Activated CD4-positive, alpha-beta T cell treated with anti-CD3 and anti-CD28 coated beads for 36 hours (primary cell): ENCODE measurements at regions not wholly inside any gene's neighbourhood (a gene's known extent, or its start where the extent isn't known, plus 50 kb on each side); places are given as distances from the start of the nearest gene placed in this dataset.

Source experiments
- ATAC-seq: fragments of 200-7000 bp; cut with Tn5 transposase; one replicate; pipeline ENCODE4 v1.10.0; 2021; ENCODE audit warnings: mild to moderate bottlenecking, moderate library complexity
- CTCF ChIA-PET: fragments of 350-600 bp; sonication (Branson Sonifier 250); formaldehyde crosslinking; loops from one replicate; lab custom pipeline; 2021; ENCODE audit warnings: antibody characterized with exemption; lab: Charles Lee
- POLR2A ChIA-PET: fragments of 350-600 bp; sonication (Branson Sonifier 250); formaldehyde crosslinking; loops from one replicate; lab custom pipeline; 2021; ENCODE audit warnings: antibody characterized with exemption, inconsistent platforms; lab: Charles Lee
- DNase-seq: peaks from one replicate; pipeline ENCODE4 v3.0.0-alpha.2; 2020
- H3K27ac Mint-ChIP-seq: one replicate; pipeline ENCODE4 v1.8.0; 2021; ENCODE audit warnings: mixed read lengths
- H3K27me3 Mint-ChIP-seq: one replicate; pipeline ENCODE4 v1.8.0; 2021; ENCODE audit warnings: mixed read lengths
- H3K36me3 Mint-ChIP-seq: one replicate; pipeline ENCODE4 v1.8.0; 2021; ENCODE audit warnings: low read depth, mixed read lengths
- H3K4me1 Mint-ChIP-seq: one replicate; pipeline ENCODE4 v1.8.0; 2021; ENCODE audit warnings: mixed read lengths
- H3K4me3 Mint-ChIP-seq: one replicate; pipeline ENCODE4 v1.8.0; 2021; ENCODE audit warnings: mild to moderate bottlenecking, moderate library complexity, mixed read lengths
- H3K9me3 Mint-ChIP-seq: one replicate; pipeline ENCODE4 v1.8.0; 2021; ENCODE audit warnings: low read depth, mixed read lengths
- intact Hi-C, 2 experiments: fragments of 100-400 bp; cut with DNase I in 1 of 2; cut with micrococcal nuclease in 1 of 2; formaldehyde crosslinking; loops; one replicate each; pipeline versions ENCODE4 v1.14.2 to v1.15.1; 2022 to 2024; cut with DNase I, micrococcal nuclease

- ATAC-seq (no peak), DNase-seq (no peak)
- CTCF ChIA-PET, result interaction anchor here (1.0 kb wide), 1 partner anchor 21 kb away, joined by 3 read pairs; no protein-coding TSS in a partner anchor
- Mint-ChIP-seq H3K4me1 (peaks cover 3% of the 10 kb centered on the region), H3K9me3 (no peaks in the 10 kb centered on the region), H3K27ac (no peak overlapping the region), H3K36me3 (no peaks in the 10 kb centered on the region), H3K4me3 (no peak overlapping the region), H3K27me3 (peaks cover 30% of the 10 kb centered on the region)
- intact Hi-C loops, result no loop called here
- POLR2A ChIA-PET, result no interaction called here
Observed at GRCh38 chr5:73395256-73395655, 53.3 kb downstream of the FOXD1 start.

- ATAC-seq, result no peak
- Mint-ChIP-seq H3K36me3 (no peaks in the 10 kb centered on the region), H3K27ac (no peak overlapping the region), H3K4me1 (peaks cover 3% of the 10 kb centered on the region), H3K9me3 (no peaks in the 10 kb centered on the region), H3K4me3 (no peak overlapping the region), H3K27me3 (peaks cover 30% of the 10 kb centered on the region)
- intact Hi-C loops, result no loop called here
- no peak for DNase-seq
- ChIA-PET CTCF (interaction anchor here (0.8 to 1.0 kb wide), 2 partner anchors 12 to 22 kb away, joined by 3 read pairs; no protein-coding TSS in a partner anchor), POLR2A (no interaction called here)
Observed at GRCh38 chr5:73394610-73395009, 54.0 kb downstream of the FOXD1 start.

- Mint-ChIP-seq H3K4me3 (no peak overlapping the region), H3K27me3 (peaks cover 30% of the 10 kb centered on the region), H3K36me3 (no peaks in the 10 kb centered on the region), H3K27ac (no peak overlapping the region), H3K9me3 (no peaks in the 10 kb centered on the region), H3K4me1 (peaks cover 3% of the 10 kb centered on the region)
- no peak for DNase-seq
- intact Hi-C loops, result no loop called here
- ChIA-PET POLR2A (no interaction called here), CTCF (interaction anchor here (0.8 to 1.0 kb wide), 2 partner anchors 13 to 23 kb away, joined by 3 read pairs; no protein-coding TSS in a partner anchor)
- no peak for ATAC-seq
Observed at GRCh38 chr5:73393611-73394489, 54.7 kb downstream of the FOXD1 start.

DNA sequence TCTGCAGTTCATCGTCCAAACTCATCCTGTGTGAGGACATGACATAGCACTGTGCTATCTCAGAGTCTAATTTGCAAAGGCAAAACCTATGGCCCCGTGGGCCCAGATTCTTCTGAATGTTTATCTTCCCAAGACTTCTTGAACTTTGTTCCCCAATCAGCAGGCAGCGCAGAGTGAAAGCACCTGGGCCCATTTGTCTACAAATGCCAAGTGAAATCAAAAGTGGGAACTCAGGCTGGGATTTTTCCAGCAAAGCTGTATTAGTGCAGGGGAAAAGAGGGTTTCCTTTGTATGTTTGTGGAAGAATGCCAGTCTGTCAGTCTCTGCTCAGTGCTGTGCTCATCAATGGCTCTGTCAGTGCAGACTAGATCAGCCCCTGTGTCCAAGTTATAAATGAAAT lies 55.8 kb downstream of the FOXD1 start:
- ATAC-seq (no peak), DNase-seq (no peak)
- intact Hi-C loops, result no loop called here
- ChIA-PET POLR2A (no interaction called here), CTCF (interaction anchor here (0.6 kb wide), 1 partner anchor 107 kb away, joined by 3 read pairs; no protein-coding TSS in a partner anchor)
- H3K27ac Mint-ChIP-seq, result no peak overlapping the region
- no peaks in the 10 kb centered on the region for H3K9me3 Mint-ChIP-seq
- H3K36me3 Mint-ChIP-seq, result no peaks in the 10 kb centered on the region
- H3K4me1 Mint-ChIP-seq, result peaks cover 11% of the 10 kb centered on the region
- no peak overlapping the region for H3K4me3 Mint-ChIP-seq
- peaks cover 27% of the 10 kb centered on the region for H3K27me3 Mint-ChIP-seq

- Mint-ChIP-seq H3K9me3 (no peaks in the 10 kb centered on the region), H3K27me3 (peaks cover 19% of the 10 kb centered on the region), H3K4me3 (no peak overlapping the region), H3K27ac (no peak overlapping the region), H3K36me3 (no peaks in the 10 kb centered on the region), H3K4me1 (peaks cover 21% of the 10 kb centered on the region)
- DNase-seq (no peak), ATAC-seq (no peak)
- intact Hi-C loops, result no loop called here
- ChIA-PET POLR2A (no interaction called here), CTCF (interaction anchor here (0.7 kb wide), 1 partner anchor 15 kb away, joined by 4 read pairs; no protein-coding TSS in a partner anchor)
Observed at GRCh38 chr5:73391441-73391881, 57.1 kb downstream of the FOXD1 start.

DNA sequence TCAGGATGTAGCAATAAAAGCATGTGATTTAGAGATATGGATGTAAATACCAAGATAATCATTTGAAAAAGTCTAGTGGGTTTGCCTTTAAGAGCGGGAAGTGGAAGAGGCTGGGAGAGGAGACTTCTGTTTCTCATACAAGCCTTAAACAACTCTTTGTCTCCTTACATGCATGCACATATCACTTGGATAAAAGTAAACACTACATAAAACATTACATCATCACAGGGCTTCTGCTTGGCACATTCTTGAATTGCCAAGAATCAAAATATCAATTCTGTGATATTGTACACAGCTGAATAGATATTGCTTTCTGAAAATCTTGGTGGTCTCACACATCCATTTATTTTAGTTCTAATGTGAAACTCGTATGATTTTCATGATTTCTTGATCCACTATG lies 57.6 kb downstream of the FOXD1 start:
- H3K36me3 Mint-ChIP-seq, result no peaks in the 10 kb centered on the region
- no peak overlapping the region for H3K27ac Mint-ChIP-seq
- DNase-seq (no peak), ATAC-seq (no peak)
- H3K9me3 Mint-ChIP-seq, result no peaks in the 10 kb centered on the region
- no peak overlapping the region for H3K4me3 Mint-ChIP-seq
- intact Hi-C loops, result no loop called here
- CTCF ChIA-PET, result no interaction called here
- POLR2A ChIA-PET, result no interaction called here
- peaks cover 22% of the 10 kb centered on the region for H3K4me1 Mint-ChIP-seq
- H3K27me3 Mint-ChIP-seq, result peaks cover 17% of the 10 kb centered on the region

GRCh38 chr5:73388740-73389139 lies 59.8 kb downstream of the FOXD1 start:
- POLR2A ChIA-PET, result no interaction called here
- H3K4me3 Mint-ChIP-seq, result no peak overlapping the region
- intact Hi-C loops, result no loop called here
- peaks cover 22% of the 10 kb centered on the region for H3K4me1 Mint-ChIP-seq
- CTCF ChIA-PET, result no interaction called here
- H3K36me3 Mint-ChIP-seq, result peaks cover 2% of the 10 kb centered on the region
- peaks cover 5% of the 10 kb centered on the region for H3K9me3 Mint-ChIP-seq
- ATAC-seq (no peak), DNase-seq (no peak)
- no peak overlapping the region for H3K27ac Mint-ChIP-seq
- H3K27me3 Mint-ChIP-seq, result peaks cover 20% of the 10 kb centered on the region

- DNase-seq, result no peak
- Mint-ChIP-seq H3K27ac (no peak overlapping the region), H3K4me1 (peaks cover 22% of the 10 kb centered on the region), H3K27me3 (peaks cover 24% of the 10 kb centered on the region), H3K4me3 (no peak overlapping the region), H3K9me3 (peaks cover 6% of the 10 kb centered on the region), H3K36me3 (peaks cover 2% of the 10 kb centered on the region)
- no peak for ATAC-seq
- intact Hi-C loops, result no loop called here
- CTCF ChIA-PET, result interaction anchor here (0.5 kb wide), 1 partner anchor 1189 kb away, joined by 4 read pairs; no protein-coding TSS in a partner anchor
- POLR2A ChIA-PET, result no interaction called here
Observed at GRCh38 chr5:73388306-73388684, 60.3 kb downstream of the FOXD1 start.

DNA sequence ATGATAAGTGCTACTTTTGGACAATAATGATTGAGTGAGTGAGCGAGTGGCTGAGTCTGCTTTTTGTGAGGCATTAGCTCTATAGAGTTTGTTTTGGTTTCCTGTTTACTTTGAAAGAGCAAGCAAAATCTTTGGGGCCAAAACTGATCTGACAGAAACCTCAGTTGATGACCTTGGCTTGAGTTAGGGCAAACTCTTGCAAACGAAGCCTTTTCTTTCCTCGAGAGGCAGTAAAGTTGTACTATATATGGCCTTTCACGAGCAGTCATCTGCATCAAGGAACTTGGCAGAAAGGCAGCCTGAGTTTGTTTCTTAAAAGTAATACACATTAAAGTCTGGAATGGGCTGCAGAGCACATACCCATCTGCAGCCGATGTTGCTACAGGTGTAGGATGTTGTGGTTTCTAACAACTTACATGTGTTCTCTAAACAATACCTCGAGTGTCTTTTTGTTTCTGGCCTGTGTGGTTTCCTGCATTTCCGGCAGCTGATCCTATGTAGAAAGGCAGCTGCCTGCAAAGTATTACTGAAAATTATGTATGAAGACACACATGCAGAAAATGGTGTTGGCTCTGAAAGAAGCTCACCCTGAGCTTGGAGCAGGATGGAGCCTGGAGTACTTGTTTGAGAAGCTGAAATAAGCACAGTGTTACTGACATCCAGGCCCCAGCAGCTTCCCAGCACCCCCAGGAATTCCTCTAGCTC lies 60.8 kb downstream of the FOXD1 start:
- Mint-ChIP-seq H3K4me3 (no peak overlapping the region), H3K36me3 (peaks cover 2% of the 10 kb centered on the region), H3K9me3 (peaks cover 6% of the 10 kb centered on the region), H3K27me3 (peaks cover 30% of the 10 kb centered on the region), H3K27ac (no peak overlapping the region), H3K4me1 (peaks cover 22% of the 10 kb centered on the region)
- intact Hi-C loops, result no loop called here
- DNase-seq (peak; percentile 53), ATAC-seq (no peak)
- ChIA-PET POLR2A (no interaction called here), CTCF (interaction anchor here (0.5 kb wide), 1 partner anchor 1189 kb away, joined by 4 read pairs; no protein-coding TSS in a partner anchor)

- intact Hi-C loops, result no loop called here
- Mint-ChIP-seq H3K36me3 (peaks cover 2% of the 10 kb centered on the region), H3K27ac (no peak overlapping the region), H3K9me3 (peaks cover 6% of the 10 kb centered on the region), H3K4me1 (peaks cover 22% of the 10 kb centered on the region), H3K27me3 (peaks cover 30% of the 10 kb centered on the region), H3K4me3 (no peak overlapping the region)
- CTCF ChIA-PET, result no interaction called here
- peak; percentile 75 for ATAC-seq
- peak; percentile 35 for DNase-seq
- POLR2A ChIA-PET, result interaction anchor here (0.6 kb wide), 1 partner anchor 66 kb away, joined by 3 read pairs; no protein-coding TSS in a partner anchor
Observed at GRCh38 chr5:73387149-73387591, 61.4 kb downstream of the FOXD1 start.

- intact Hi-C loops, result loop anchor here in 1 of 2 experiments (5.0 kb wide), 1 partner anchor 153 kb away; no protein-coding TSS in a partner anchor
- ChIA-PET POLR2A (no interaction called here), CTCF (no interaction called here)
- no peak overlapping the region for H3K4me3 Mint-ChIP-seq
- no peak overlapping the region for H3K27ac Mint-ChIP-seq
- ATAC-seq (no peak), DNase-seq (no peak)
- H3K9me3 Mint-ChIP-seq, result peaks cover 6% of the 10 kb centered on the region
- peaks cover 30% of the 10 kb centered on the region for H3K4me1 Mint-ChIP-seq
- H3K36me3 Mint-ChIP-seq, result peaks cover 2% of the 10 kb centered on the region
- H3K27me3 Mint-ChIP-seq, result peaks cover 41% of the 10 kb centered on the region
Observed at GRCh38 chr5:73384861-73385260, 63.7 kb downstream of the FOXD1 start.
